HG03432 (cell line): ENCODE measurements at regions not wholly inside any gene's neighbourhood (a gene's known extent, or its start where the extent isn't known, plus 50 kb on each side); places are given as distances from the start of the nearest gene placed in this dataset.

Source experiments
- ATAC-seq: cut with Tn5 transposase; IDR thresholded peaks from one replicate; pipeline ENCODE4 v1.9.1; 2021; ENCODE audit warnings: mild to moderate bottlenecking, moderate library complexity; ENCODE audit not compliant: unreplicated experiment

GRCh38 chr10:55280696-55281095 is 479.7 kb upstream of the PCDH15 start:
- no peak for ATAC-seq

- ATAC-seq = no peak
Observed at GRCh38 chr10:55277549-55277948, 476.5 kb upstream of the PCDH15 start.

GRCh38 chr10:55274367-55274766 is 473.3 kb upstream of the PCDH15 start:
- ATAC-seq = no peak

GRCh38 chr10:55273946-55274345 is 472.9 kb upstream of the PCDH15 start:
- no peak for ATAC-seq

- no peak for ATAC-seq
Observed at GRCh38 chr10:55272886-55273285, 471.9 kb upstream of the PCDH15 start.

DNA sequence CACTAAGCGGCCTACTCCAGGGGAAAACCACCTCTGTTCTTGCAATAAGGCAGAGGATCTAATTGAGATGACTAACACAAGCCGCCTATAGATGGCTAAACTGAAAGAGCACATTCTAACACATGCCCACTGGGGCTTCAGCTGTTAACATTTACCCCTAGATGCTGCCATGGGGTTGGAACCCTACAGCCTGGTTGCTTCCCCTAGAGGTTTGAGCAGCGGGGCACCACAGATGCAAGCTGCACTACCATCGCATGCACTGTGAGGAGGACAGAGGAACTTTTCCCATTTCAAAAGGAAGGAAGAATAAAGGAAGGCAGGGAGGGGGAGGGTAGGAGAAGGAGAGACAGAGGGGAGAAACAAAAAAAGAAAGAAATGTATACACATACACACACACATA is 465.8 kb upstream of the PCDH15 start:
- ATAC-seq = no peak

DNA sequence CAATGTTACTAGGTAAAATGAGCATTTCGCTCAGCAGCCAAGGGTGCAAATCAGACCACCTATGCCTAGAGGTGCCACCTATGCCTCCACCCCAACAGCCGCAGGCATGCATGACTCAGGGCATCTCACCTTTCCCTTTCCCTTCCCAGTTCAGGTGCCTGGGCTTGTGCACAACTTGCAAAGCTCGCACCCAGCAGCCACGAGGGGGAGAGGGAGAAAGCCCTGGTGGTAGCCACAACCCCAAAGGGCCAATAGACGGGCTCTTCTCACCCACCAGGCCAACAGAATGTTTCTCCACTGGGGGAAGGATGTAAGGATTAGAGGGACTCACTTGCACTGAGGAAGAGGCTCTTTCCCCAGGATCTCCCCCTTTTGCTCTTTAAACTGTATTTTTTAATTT is 462.3 kb upstream of the PCDH15 start:
- no peak for ATAC-seq

DNA sequence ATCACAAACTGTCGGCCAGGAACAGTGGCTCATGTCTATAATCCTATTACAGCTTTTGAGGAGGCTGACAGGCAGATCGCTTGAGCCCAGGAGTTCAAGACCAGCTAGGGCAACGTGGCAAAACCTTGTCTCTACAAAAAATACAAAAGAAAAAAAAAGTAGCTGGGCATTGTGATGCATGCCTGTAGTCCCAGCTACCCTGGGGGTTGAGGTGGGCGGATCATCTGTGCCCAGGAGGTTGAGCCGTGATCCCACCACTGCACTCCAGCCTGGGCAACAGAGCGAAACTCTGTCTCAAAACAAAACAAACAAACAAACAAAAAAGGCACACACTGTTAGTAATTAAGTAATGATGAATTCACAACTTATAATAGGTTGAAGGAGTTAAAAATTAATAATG is 441.5 kb upstream of the PCDH15 start:
- no peak for ATAC-seq

- ATAC-seq = no peak
Observed at GRCh38 chr10:55237462-55237861, 436.4 kb upstream of the PCDH15 start.

- ATAC-seq = peak; percentile 98
Observed at GRCh38 chr10:55233505-55233904, 432.5 kb upstream of the PCDH15 start.

DNA sequence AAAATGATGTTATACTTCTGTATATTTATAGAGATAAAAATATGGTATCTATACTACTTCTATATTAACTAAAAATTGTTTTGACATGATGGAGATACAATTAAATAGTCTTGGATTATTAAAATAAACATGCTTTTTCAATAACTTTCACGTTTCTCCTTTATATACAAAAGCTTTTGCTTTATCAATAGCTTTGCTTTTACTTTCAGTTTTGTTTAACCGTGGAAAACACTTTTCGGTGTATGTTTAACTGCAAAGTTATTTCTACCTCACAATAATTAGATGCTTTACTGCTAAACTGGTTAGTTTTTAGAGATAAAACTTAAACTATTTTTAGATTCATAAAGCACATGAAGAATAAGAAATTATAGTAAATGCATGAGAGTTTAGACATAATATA is 432.1 kb upstream of the PCDH15 start:
- ATAC-seq = peak; percentile 61

- no peak for ATAC-seq
Observed at GRCh38 chr10:55232553-55232952, 431.5 kb upstream of the PCDH15 start.

GRCh38 chr10:55227967-55228366 is 426.9 kb upstream of the PCDH15 start:
- ATAC-seq = no peak

- peak; percentile 70 for ATAC-seq
Observed at GRCh38 chr10:55224007-55224781, 423.2 kb upstream of the PCDH15 start.

DNA sequence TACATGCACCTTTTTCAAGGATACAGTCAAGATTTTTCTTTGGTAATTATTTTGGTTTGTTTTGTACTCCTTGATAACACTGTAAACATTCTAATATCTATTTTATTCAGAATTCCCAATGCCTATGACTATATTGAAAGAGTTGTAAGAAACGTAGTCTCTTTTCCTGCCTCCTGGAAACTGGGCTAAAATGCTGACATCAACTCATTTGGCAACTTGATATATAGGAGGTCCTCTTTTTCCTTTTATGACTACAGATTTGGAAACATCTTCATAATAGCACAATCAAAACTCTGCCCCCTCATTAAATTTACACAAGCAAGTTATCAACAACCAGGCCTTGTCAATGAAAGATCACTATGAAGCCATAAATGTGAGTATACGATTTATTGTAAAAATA is 422.3 kb upstream of the PCDH15 start:
- ATAC-seq = no peak

DNA sequence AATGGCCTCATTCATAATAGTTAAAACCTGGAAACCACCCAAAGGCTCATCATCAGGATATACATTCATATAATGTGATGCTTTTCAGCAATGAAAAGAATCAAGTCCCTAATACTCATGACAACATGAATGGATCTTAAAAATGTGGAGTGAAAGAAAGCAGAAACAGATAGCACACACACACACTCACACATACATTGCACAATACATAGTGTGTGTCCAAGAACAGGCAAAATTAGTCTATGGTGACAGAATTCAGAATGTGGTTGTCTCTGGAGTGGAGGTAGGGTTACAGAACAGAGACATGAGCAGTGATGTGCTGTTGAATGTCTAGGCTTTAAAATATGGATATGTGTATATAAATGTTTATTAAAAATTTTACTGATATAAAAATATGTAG is 419.9 kb upstream of the PCDH15 start:
- no peak for ATAC-seq

DNA sequence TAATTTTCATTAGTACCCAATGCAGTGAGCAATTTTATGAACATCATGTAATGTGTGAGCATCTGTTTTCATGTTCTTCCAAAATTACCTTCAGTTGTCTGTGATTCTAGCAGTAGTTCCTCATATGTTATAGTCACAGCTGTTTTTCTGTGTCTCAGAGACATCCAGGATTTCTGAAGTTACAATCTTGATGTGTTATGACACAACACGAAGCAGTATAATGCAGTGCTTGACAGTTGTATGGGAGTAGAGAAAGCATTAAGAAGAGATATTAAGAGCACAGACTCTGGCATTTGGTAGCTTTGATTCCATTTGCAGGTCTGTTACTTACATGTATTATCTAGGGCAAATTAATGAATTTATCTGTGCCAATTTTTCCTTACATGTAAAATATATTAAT is 414.7 kb upstream of the PCDH15 start:
- no peak for ATAC-seq

GRCh38 chr10:55214608-55215007 is 413.6 kb upstream of the PCDH15 start:
- no peak for ATAC-seq

GRCh38 chr10:55212051-55212450 is 411.0 kb upstream of the PCDH15 start:
- no peak for ATAC-seq

DNA sequence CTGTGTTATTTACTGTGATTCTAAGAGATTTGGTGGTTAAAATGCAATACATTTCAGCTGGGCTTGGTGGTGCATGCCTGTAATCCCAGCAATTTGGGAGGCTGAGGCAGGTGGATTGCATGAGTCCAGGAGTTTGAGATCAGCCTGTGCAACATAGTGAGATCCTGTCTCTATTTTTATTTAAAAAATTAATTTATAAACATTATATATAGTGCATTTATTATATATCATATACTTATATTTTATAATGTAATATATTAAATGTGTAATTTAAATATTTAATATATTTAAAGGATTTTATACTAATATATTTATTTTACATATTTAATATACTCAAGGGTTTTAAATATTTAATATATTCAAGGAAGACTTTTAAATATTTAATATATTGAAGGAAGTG is 402.8 kb upstream of the PCDH15 start:
- ATAC-seq = no peak

DNA sequence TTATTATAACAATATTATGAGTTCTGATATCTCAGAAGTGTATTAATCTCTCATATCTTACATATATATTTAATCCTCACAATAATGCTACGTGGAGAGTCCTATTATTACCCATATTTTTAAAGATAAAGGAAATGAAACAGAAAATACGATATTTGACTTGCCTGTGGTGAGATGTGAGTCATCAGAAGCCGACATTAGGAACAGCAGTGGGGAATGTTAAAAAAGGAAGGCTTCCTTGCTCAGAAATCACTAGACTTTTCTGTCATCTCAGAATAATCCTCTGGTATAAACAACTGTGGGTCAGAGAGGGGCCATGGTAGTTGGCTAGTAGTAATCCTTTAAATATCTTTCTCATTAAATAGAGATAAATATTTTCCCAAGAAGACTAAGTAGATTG is 402.3 kb upstream of the PCDH15 start:
- ATAC-seq = peak; percentile 91

DNA sequence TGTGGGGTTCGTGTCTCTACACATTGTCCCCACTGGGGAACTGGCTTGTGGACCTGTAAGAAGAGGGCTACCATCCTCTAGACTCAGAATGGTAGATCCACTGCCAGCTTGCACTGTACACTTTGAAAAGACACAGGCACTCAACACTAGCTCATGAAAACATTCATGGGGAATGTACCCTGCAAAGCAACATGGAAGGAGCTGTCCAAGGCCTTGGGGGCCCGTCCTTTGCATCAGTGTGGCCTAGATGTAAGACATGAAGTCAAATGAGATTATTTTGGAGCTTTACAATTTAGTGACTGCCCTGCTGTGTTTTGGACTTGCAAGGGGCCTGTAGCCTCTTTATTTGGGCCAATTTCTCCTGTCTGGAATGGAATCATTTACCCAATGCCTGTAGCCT is 399.0 kb upstream of the PCDH15 start:
- no peak for ATAC-seq

DNA sequence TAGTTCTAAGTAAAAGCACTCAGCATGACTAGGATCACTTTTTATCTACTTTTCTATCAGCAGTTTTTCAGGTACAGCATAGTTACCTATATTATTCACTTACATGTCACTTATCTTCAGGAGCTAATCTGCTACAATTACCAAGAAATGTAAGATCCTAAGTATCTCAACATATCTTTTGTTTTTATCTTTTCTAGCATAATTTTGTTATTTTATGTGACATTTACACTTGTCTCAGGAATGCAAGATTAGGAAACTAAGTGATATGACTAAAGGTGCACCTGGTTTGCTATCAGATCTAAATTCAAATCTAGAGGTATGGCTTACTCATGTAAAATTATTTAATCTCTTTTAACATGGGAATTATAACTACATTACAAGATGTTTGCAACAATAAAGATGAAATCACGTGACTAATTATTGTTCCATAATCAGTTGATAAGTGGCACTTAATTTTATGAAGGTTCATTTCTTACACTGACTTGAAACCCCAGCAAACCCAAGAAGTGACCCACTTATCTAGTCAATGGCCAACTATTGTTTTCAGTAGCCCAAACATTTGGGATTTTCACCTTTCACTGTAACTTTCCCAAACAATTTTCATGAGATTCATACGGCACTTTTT is 390.3 kb upstream of the PCDH15 start:
- ATAC-seq = no peak
